ENCODE measurements at regions not wholly inside any gene's neighbourhood (a gene's known extent, or its start where the extent isn't known, plus 50 kb on each side); places are given as distances from the start of the nearest gene placed in this dataset.

DNA sequence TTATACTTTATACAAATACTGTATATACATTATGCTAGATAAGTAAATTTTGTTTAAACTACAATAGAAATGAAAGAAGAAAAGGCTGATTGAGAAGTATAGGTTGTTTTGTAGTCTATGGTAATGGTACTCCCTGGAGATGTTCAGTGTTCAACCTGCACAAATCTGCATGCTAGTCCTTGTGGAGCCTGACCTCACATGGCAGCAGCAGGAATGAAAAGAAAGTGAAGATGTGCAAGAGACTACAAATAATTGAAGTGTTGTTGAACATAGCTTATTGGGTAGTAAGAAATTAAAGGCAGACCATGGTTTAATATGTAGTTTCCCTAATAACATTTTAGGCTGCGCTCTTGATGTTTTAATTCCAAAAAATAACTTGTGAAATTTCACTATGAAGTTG, 201.2 kb downstream of the TGFB2 start:
- Histone ChIP-seq H3K9me3 (ENCODE audit: low read length) (no peaks in the 10 kb centered on the region), H4K20me1 (ENCODE audit: insufficient read depth, low read length) (no peaks in the 10 kb centered on the region), H3K4me3 (ENCODE audit: low read depth, low read length, poor library complexity, severe bottlenecking) (no peak overlapping the region), H3K79me2 (ENCODE audit: insufficient read depth, low read depth, low read length) (no peaks in the 10 kb centered on the region), H3K27ac (ENCODE audit: low read depth, low read length, poor library complexity, severe bottlenecking) (no peak overlapping the region), H2AFZ (ENCODE audit: low read length) (no peak overlapping the region), H3K9me2 (ENCODE audit: insufficient read depth, low read length) (no peaks in the 10 kb centered on the region), H3K4me2 (ENCODE audit: low read length) (no peak overlapping the region), H3K4me1 (ENCODE audit: insufficient read depth, low read length, poor library complexity, severe bottlenecking) (no peaks in the 10 kb centered on the region), H3K36me3 (ENCODE audit: insufficient read depth, low read length) (no peaks in the 10 kb centered on the region)
- TF ChIP-seq, protein P1, sequence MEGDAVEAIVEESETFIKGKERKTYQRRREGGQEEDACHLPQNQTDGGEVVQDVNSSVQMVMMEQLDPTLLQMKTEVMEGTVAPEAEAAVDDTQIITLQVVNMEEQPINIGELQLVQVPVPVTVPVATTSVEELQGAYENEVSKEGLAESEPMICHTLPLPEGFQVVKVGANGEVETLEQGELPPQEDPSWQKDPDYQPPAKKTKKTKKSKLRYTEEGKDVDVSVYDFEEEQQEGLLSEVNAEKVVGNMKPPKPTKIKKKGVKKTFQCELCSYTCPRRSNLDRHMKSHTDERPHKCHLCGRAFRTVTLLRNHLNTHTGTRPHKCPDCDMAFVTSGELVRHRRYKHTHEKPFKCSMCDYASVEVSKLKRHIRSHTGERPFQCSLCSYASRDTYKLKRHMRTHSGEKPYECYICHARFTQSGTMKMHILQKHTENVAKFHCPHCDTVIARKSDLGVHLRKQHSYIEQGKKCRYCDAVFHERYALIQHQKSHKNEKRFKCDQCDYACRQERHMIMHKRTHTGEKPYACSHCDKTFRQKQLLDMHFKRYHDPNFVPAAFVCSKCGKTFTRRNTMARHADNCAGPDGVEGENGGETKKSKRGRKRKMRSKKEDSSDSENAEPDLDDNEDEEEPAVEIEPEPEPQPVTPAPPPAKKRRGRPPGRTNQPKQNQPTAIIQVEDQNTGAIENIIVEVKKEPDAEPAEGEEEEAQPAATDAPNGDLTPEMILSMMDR (conservative IDR thresholded peaks at IDR 0.05; ENCODE audit: low read length) = no peak
- no peak for TF ChIP-seq EZH2phosphoT487 (IDR thresholded peaks at IDR 0.05; ENCODE audit: borderline replicate concordance, low read depth, low read length)
- BruUV-seq (replicated peaks) = no TSS peak
- intact Hi-C loops (cut with micrococcal nuclease; ENCODE audit: unreplicated experiment) = no loop called here
- DNase-seq (ENCODE audit: low spot score) = no peak
- CTCF ChIA-PET (ENCODE audit: unreplicated experiment) = no interaction called here
- POLR2A ChIA-PET = no interaction called here

DNA sequence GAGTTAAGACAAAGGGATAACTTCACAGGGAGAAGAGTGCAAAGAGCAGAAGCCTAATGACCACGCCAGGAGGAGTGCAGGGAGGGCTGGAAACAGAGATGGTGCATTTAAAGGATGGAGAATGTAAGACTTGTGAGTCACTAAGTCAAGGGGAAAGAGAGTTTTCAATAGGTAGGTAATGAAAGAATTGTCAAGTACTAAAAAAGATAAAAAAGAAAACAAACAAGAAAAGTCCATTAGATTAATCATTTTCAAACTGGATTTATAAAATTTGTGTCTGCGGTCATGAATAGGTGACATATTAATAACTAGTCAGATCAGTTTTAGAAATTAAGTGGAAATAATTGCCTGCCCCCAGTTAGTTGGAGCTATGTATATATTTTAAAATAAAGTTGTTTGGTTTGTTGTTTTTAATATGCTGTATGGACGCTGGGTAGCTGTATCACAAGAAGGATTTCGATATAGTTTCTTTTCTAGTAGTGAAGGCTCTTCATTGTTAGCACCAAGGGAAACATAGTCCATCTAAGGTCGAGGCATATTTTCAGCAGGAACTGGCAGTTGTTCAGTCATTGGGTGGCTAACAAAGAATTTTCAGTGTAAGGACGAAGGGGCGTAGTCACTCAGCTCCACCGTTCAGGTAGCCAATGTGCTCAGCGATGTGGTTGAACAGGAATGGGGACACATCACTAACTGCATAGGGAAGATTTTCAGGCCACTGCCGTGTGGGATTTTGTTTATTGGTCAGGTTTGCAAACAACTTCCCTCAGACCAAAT, 203.0 kb downstream of the TGFB2 start:
- no TSS peak for BruUV-seq (replicated peaks)

DNA sequence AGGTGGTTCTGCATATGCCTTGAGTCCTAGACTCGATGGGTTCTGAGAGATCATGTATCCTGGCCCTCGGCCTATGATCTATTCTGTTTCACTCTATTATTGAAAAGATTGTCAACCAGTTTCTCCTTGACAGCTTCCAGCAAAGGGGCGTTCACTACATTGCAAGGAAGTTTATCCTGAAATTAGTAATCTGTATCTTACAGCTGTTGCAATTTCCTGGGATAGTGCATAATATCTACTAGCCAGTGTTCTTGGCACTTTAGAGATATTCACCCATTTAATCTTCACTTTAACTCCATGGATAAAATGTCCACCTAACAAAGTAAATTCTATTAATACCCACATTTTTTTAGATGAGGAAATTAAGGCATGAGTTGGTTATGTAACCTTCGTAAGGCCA, 203.6 kb downstream of the TGFB2 start:
- ChIA-PET CTCF (ENCODE audit: unreplicated experiment) (no interaction called here), POLR2A (no interaction called here)
- Histone ChIP-seq H3K4me3 (ENCODE audit: low read depth, low read length, poor library complexity, severe bottlenecking) (no peak overlapping the region), H3K27ac (ENCODE audit: low read depth, low read length, poor library complexity, severe bottlenecking) (no peak overlapping the region), H3K79me2 (ENCODE audit: insufficient read depth, low read depth, low read length) (no peaks in the 10 kb centered on the region), H3K9me3 (ENCODE audit: low read length) (no peaks in the 10 kb centered on the region), H4K20me1 (ENCODE audit: insufficient read depth, low read length) (no peaks in the 10 kb centered on the region), H3K4me2 (ENCODE audit: low read length) (no peak overlapping the region), H3K9me2 (ENCODE audit: insufficient read depth, low read length) (no peaks in the 10 kb centered on the region), H3K4me1 (ENCODE audit: insufficient read depth, low read length, poor library complexity, severe bottlenecking) (no peaks in the 10 kb centered on the region), H2AFZ (ENCODE audit: low read length) (no peak overlapping the region), H3K36me3 (ENCODE audit: insufficient read depth, low read length) (no peaks in the 10 kb centered on the region)
- intact Hi-C loops (cut with micrococcal nuclease; ENCODE audit: unreplicated experiment) = no loop called here
- BruUV-seq (replicated peaks) = no TSS peak
- no peak for DNase-seq (ENCODE audit: low spot score)
- TF ChIP-seq, protein P1 (conservative IDR thresholded peaks at IDR 0.05; ENCODE audit: low read length) = no peak
- no peak for TF ChIP-seq EZH2phosphoT487 (IDR thresholded peaks at IDR 0.05; ENCODE audit: borderline replicate concordance, low read depth, low read length)

More for the DNA sequence above, 203.0 kb downstream of the TGFB2 start:
- TF ChIP-seq EZH2phosphoT487 (IDR thresholded peaks at IDR 0.05; ENCODE audit: borderline replicate concordance, low read depth, low read length) = no peak
- TF ChIP-seq, protein P1 (conservative IDR thresholded peaks at IDR 0.05; ENCODE audit: low read length) = no peak
- Histone ChIP-seq H2AFZ (ENCODE audit: low read length) (no peak overlapping the region), H4K20me1 (ENCODE audit: insufficient read depth, low read length) (no peaks in the 10 kb centered on the region), H3K9me2 (ENCODE audit: insufficient read depth, low read length) (no peaks in the 10 kb centered on the region), H3K4me2 (ENCODE audit: low read length) (no peak overlapping the region), H3K9me3 (ENCODE audit: low read length) (no peaks in the 10 kb centered on the region), H3K79me2 (ENCODE audit: insufficient read depth, low read depth, low read length) (no peaks in the 10 kb centered on the region), H3K4me3 (ENCODE audit: low read depth, low read length, poor library complexity, severe bottlenecking) (no peak overlapping the region), H3K27ac (ENCODE audit: low read depth, low read length, poor library complexity, severe bottlenecking) (no peak overlapping the region), H3K36me3 (ENCODE audit: insufficient read depth, low read length) (no peaks in the 10 kb centered on the region), H3K4me1 (ENCODE audit: insufficient read depth, low read length, poor library complexity, severe bottlenecking) (no peaks in the 10 kb centered on the region)
- intact Hi-C loops (cut with micrococcal nuclease; ENCODE audit: unreplicated experiment) = no loop called here
- CTCF ChIA-PET (ENCODE audit: unreplicated experiment) = no interaction called here
- POLR2A ChIA-PET = no interaction called here
- no peak for DNase-seq (ENCODE audit: low spot score)

Data from OCI-LY7 (cell line).